ENCODE measurements at regions not wholly inside any gene's neighbourhood (a gene's known extent, or its start where the extent isn't known, plus 50 kb on each side); places are given as distances from the start of the nearest gene placed in this dataset.

- no peak for TF ChIP-seq CTCF (IDR thresholded peaks at IDR 0.05; ENCODE audit: insufficient read depth, low read length, missing control alignments)
- DNase-seq (ENCODE audit: low read depth, low spot score), result no peak
- CTCF ChIA-PET, result no interaction called here
- POLR2A ChIA-PET, result no interaction called here
- H3K4me3 ChIP-seq (ENCODE audit: low read depth, low read length), result no peak overlapping the region
Measured at GRCh38 chrX:67288156-67288555, 255.7 kb upstream of the AR start.

GRCh38 chrX:67289055-67289499, 254.7 kb upstream of the AR start:
- ChIA-PET CTCF (no interaction called here), POLR2A (no interaction called here)
- DNase-seq (ENCODE audit: low read depth, low spot score), result no peak
- no peak overlapping the region for H3K4me3 ChIP-seq (ENCODE audit: low read depth, low read length)
- TF ChIP-seq CTCF (IDR thresholded peaks at IDR 0.05; ENCODE audit: insufficient read depth, low read length, missing control alignments), result no peak

GRCh38 chrX:67290489-67291220, 253.2 kb upstream of the AR start:
- no peak for DNase-seq (ENCODE audit: low read depth, low spot score)
- no peak overlapping the region for H3K4me3 ChIP-seq (ENCODE audit: low read depth, low read length)
- ChIA-PET CTCF (no interaction called here), POLR2A (no interaction called here)
- TF ChIP-seq CTCF (IDR thresholded peaks at IDR 0.05; ENCODE audit: insufficient read depth, low read length, missing control alignments), result no peak

GRCh38 chrX:67295924-67296323, 247.9 kb upstream of the AR start:
- POLR2A ChIA-PET, result no interaction called here
- no peak overlapping the region for H3K4me3 ChIP-seq (ENCODE audit: low read depth, low read length)
- CTCF ChIA-PET, result no interaction called here
- TF ChIP-seq CTCF (IDR thresholded peaks at IDR 0.05; ENCODE audit: insufficient read depth, low read length, missing control alignments), result no peak
- DNase-seq (ENCODE audit: low read depth, low spot score), result no peak

- no peak for DNase-seq (ENCODE audit: low read depth, low spot score)
- H3K4me3 ChIP-seq (ENCODE audit: low read depth, low read length), result no peak overlapping the region
- ChIA-PET CTCF (no interaction called here), POLR2A (no interaction called here)
- TF ChIP-seq CTCF (IDR thresholded peaks at IDR 0.05; ENCODE audit: insufficient read depth, low read length, missing control alignments), result no peak
Measured at GRCh38 chrX:67296395-67296794, 247.4 kb upstream of the AR start.

- CTCF ChIA-PET, result no interaction called here
- TF ChIP-seq CTCF (IDR thresholded peaks at IDR 0.05; ENCODE audit: insufficient read depth, low read length, missing control alignments), result no peak
- POLR2A ChIA-PET, result no interaction called here
- no peak for DNase-seq (ENCODE audit: low read depth, low spot score)
- no peak overlapping the region for H3K4me3 ChIP-seq (ENCODE audit: low read depth, low read length)
Measured at GRCh38 chrX:67317725-67318124, 226.1 kb upstream of the AR start.

Measured in AG04449 (cell line).